ENCODE measurements at regions not wholly inside any gene's neighbourhood (a gene's known extent, or its start where the extent isn't known, plus 50 kb on each side); places are given as distances from the start of the nearest gene placed in this dataset.

DNA sequence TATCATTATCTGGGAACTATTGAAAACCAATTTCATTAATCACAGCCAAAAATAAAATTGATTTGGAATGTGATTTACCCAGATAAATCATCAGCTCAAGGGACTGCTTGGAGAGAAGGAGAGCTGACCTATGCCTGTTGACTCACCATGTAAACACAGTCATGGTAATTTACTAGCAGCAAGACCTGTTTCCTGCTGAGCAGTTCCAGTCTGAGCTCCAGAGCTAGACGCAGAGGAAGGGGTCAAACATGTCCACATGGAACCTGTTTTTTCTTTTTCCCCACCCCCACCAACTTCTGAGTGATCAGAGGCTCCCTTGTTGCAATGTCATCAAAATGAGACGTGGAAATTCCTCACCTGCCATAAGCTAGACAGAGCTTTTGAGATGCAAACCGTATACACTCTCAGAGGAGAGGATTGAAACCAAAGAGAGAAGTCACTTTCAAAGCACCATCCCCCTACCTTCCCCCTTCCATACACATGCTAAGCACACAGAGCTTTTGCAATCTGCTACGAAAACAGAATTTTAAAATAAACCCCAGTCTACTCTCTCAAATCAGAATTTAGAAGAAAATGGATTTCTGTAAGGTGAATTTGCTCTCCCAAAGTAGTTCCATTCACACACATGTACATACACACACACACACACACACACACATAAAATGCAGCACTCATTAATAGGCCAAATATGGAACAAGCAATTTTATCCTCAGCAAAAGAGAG, 55.9 kb upstream of the PTGFRN start (continued):
- TF ChIP-seq, protein P1, sequence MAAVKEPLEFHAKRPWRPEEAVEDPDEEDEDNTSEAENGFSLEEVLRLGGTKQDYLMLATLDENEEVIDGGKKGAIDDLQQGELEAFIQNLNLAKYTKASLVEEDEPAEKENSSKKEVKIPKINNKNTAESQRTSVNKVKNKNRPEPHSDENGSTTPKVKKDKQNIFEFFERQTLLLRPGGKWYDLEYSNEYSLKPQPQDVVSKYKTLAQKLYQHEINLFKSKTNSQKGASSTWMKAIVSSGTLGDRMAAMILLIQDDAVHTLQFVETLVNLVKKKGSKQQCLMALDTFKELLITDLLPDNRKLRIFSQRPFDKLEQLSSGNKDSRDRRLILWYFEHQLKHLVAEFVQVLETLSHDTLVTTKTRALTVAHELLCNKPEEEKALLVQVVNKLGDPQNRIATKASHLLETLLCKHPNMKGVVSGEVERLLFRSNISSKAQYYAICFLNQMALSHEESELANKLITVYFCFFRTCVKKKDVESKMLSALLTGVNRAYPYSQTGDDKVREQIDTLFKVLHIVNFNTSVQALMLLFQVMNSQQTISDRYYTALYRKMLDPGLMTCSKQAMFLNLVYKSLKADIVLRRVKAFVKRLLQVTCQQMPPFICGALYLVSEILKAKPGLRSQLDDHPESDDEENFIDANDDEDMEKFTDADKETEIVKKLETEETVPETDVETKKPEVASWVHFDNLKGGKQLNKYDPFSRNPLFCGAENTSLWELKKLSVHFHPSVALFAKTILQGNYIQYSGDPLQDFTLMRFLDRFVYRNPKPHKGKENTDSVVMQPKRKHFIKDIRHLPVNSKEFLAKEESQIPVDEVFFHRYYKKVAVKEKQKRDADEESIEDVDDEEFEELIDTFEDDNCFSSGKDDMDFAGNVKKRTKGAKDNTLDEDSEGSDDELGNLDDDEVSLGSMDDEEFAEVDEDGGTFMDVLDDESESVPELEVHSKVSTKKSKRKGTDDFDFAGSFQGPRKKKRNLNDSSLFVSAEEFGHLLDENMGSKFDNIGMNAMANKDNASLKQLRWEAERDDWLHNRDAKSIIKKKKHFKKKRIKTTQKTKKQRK (IDR thresholded peaks at IDR 0.05; ENCODE audit: low read depth, low read length), result no peak
- TF ChIP-seq ATF7 (IDR thresholded peaks at IDR 0.05; ENCODE audit: low read depth), result no peak
- TF ChIP-seq NFIC (IDR thresholded peaks at IDR 0.05; ENCODE audit: low read depth, low read length), result 0 out of 2 replicates have a peak, but pooled peaks have one; percentile 26
- no peak for TF ChIP-seq ZNF217 (IDR thresholded peaks at IDR 0.05)
- no peak for TF ChIP-seq RBBP5 (conservative IDR thresholded peaks at IDR 0.05)
- TF ChIP-seq CREB1 (IDR thresholded peaks at IDR 0.05; ENCODE audit: low read depth), result peak; percentile 49; the same call in 1 of the 2 replicates

DNA sequence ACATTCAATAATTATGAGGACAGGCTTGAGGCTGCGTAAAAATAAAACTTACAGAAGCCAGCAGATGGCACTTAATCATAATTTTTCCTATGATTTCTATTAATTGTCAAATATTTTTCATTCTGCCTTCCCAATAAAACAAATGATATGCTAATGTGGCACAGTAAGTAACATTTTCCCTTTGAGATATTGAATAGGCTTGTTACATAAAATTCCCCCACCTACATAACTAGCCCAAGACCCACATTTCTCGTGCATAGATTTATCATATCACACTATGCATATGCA, 55.4 kb upstream of the PTGFRN start:
- Histone ChIP-seq H2AFZ (ENCODE audit: control insufficient read depth, low read depth, low read length) (no peak overlapping the region), H3K4me3 (no peak overlapping the region), H3K36me3 (ENCODE audit: control insufficient read depth in 2 of 2, insufficient read depth in 2 of 2, low read length in 1 of 2) (no peaks in the 10 kb centered on the region), H3K9me3 (replicated peaks; ENCODE audit: control insufficient read depth, insufficient read depth, low read length) (no peaks in the 10 kb centered on the region), H3K4me2 (ENCODE audit: control insufficient read depth, insufficient read depth) (no peak overlapping the region), H3K79me2 (ENCODE audit: control insufficient read depth, insufficient read depth, low read length) (no peaks in the 10 kb centered on the region), H3K9ac (ENCODE audit: control insufficient read depth, insufficient read depth, low read length) (no peak overlapping the region), H4K20me1 (ENCODE audit: control insufficient read depth, insufficient read depth) (no peaks in the 10 kb centered on the region), H3K27me3 (replicated peaks in 1 of 2; ENCODE audit: control insufficient read depth in 2 of 2, insufficient read depth in 2 of 2, low read length in 1 of 2) (no peaks in the 10 kb centered on the region), H3K27ac (ENCODE audit: control insufficient read depth, insufficient read depth) (no peak overlapping the region), H3K4me1 (ENCODE audit: control insufficient read depth, insufficient read depth, low read length) (0 out of 2 replicates have a peak, but pooled peaks cover 3% of the 10 kb centered on the region)
- SMC1A ChIA-PET (ENCODE audit: uncharacterized antibody, unreplicated experiment), result interaction anchor here (0.6 to 7.0 kb wide), 20 partner anchors 13 to 206 kb away, joined by 3 to 122 read pairs (median 6); partner anchors contain the start of gene TTF2
- intact Hi-C loops (cut with micrococcal nuclease; ENCODE audit: unreplicated experiment), result no loop called here
- FAIRE-seq, result no peak
- 48% methylated on average over 2 of the region's 2 CpGs for WGBS (ENCODE audit: insufficient coverage, insufficient replicate concordance, low lambda C conversion rate, missing lambda C conversion rate)
- POLR2A ChIA-PET, result interaction anchor here (0.6 to 2.3 kb wide), 6 partner anchors 10 to 208 kb away, joined by 3 to 12 read pairs (median 4); no protein-coding TSS in a partner anchor
- in situ Hi-C loops (cut with MboI), result no loop called here
- RAD21 ChIA-PET (ENCODE audit: unreplicated experiment), result interaction anchor here (0.6 to 2.1 kb wide), 16 partner anchors 12 to 280 kb away, joined by 3 to 15 read pairs (median 6); no protein-coding TSS in a partner anchor
- ATAC-seq, result peak; percentile 25; the same call in 2 of the 3 replicates
- DNase-seq (ENCODE audit: low read depth, low spot score), result no peak
- no peak for TF ChIP-seq BMI1 (IDR thresholded peaks at IDR 0.05; ENCODE audit: borderline replicate concordance)
- TF ChIP-seq, protein P2, sequence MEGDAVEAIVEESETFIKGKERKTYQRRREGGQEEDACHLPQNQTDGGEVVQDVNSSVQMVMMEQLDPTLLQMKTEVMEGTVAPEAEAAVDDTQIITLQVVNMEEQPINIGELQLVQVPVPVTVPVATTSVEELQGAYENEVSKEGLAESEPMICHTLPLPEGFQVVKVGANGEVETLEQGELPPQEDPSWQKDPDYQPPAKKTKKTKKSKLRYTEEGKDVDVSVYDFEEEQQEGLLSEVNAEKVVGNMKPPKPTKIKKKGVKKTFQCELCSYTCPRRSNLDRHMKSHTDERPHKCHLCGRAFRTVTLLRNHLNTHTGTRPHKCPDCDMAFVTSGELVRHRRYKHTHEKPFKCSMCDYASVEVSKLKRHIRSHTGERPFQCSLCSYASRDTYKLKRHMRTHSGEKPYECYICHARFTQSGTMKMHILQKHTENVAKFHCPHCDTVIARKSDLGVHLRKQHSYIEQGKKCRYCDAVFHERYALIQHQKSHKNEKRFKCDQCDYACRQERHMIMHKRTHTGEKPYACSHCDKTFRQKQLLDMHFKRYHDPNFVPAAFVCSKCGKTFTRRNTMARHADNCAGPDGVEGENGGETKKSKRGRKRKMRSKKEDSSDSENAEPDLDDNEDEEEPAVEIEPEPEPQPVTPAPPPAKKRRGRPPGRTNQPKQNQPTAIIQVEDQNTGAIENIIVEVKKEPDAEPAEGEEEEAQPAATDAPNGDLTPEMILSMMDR (IDR thresholded peaks at IDR 0.05 in 2 of 3, conservative IDR thresholded peaks at IDR 0.05 in 1 of 3; ENCODE audit: control insufficient read depth in 2 of 3, extremely low read depth in 1 of 3, insufficient read depth in 1 of 3, low read depth in 3 of 3, low read length in 3 of 3), result 0 out of 6 replicates have a peak, but pooled peaks of 1 of the 3 experiments have one; percentile 11
- TF ChIP-seq RAD21 (IDR thresholded peaks at IDR 0.05; ENCODE audit: insufficient read depth, low read depth, low read length), result peak; percentile 28; the same call in 1 of the 2 replicates
- BruUV-seq (replicated peaks), result no TSS peak
- CTCF ChIA-PET, result interaction anchor here (0.7 to 2.9 kb wide), 17 partner anchors 23 to 206 kb away, joined by 3 to 16 read pairs (median 5); partner anchors contain the start of gene TTF2

All from GM12878 (cell line).